ENCODE measurements at regions not wholly inside any gene's neighbourhood (a gene's known extent, or its start where the extent isn't known, plus 50 kb on each side); places are given as distances from the start of the nearest gene placed in this dataset.

- TF ChIP-seq POLR2A (IDR thresholded peaks at IDR 0.05; ENCODE audit: low read depth, low read length), result no peak
- TF ChIP-seq CTCF (IDR thresholded peaks at IDR 0.05; ENCODE audit: extremely low read depth in 1 of 2, insufficient read depth in 1 of 2, low read depth in 1 of 2, low read length in 2 of 2), result no peak
- TF ChIP-seq POLR2AphosphoS5 (IDR thresholded peaks at IDR 0.05; ENCODE audit: insufficient read depth, low read depth, low read length), result no peak
- no peak for TF ChIP-seq EZH2 (IDR thresholded peaks at IDR 0.05; ENCODE audit: borderline replicate concordance, low read depth, low read length, severe bottlenecking)
- no peak for TF ChIP-seq FOS (IDR thresholded peaks at IDR 0.05; ENCODE audit: borderline replicate concordance, insufficient read depth, low read length)
- TF ChIP-seq JUN (IDR thresholded peaks at IDR 0.05; ENCODE audit: borderline replicate concordance, insufficient read depth, insufficient read length, low read depth), result no peak
- TF ChIP-seq GATA2 (IDR thresholded peaks at IDR 0.05; ENCODE audit: insufficient read depth, insufficient read length, low read depth, low read length), result no peak
- TF ChIP-seq, protein P1, sequence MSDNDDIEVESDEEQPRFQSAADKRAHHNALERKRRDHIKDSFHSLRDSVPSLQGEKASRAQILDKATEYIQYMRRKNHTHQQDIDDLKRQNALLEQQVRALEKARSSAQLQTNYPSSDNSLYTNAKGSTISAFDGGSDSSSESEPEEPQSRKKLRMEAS (IDR thresholded peaks at IDR 0.05; ENCODE audit: insufficient read depth, insufficient read length), result no peak
These were observed 404.5 kb upstream of the ASIC2 start for GRCh38 chr17:33697557-33697956.

Measured in endothelial cell of umbilical vein (primary cell).